Panc1 (cell line): ENCODE measurements at regions not wholly inside any gene's neighbourhood (a gene's known extent, or its start where the extent isn't known, plus 50 kb on each side); places are given as distances from the start of the nearest gene placed in this dataset.

Experiments
- ATAC-seq: fragments of 200-7000 bp; cut with Tn5 transposase; 2 replicates; pipeline ENCODE4 v1.9.1; 2020; ENCODE audit warnings: mild to moderate bottlenecking, moderate library complexity
- BruUV-seq: library from RNA; stranded (reverse); fragments of 400-500 nt; replicated peaks from 2 replicates; lab custom pipeline; 2021; lab: Mats Ljungman, UMichigan
- CTCF ChIA-PET: fragments of 300-600 bp; sonication (Branson Sonifier 250); formaldehyde crosslinking; loops from one replicate; lab custom pipeline; 2022; ENCODE audit warnings: antibody characterized with exemption; lab: Charles Lee
- POLR2A ChIA-PET: fragments of 300-600 bp; sonication (Branson Sonifier 250); formaldehyde crosslinking; loops from one replicate; lab custom pipeline; 2022; ENCODE audit warnings: antibody characterized with exemption; lab: Charles Lee
- DNase-seq: peaks from one replicate; pipeline ENCODE4 v3.0.0-alpha.2; 2010; ENCODE audit warnings: low read depth, low spot score
- H3K27ac ChIP-seq: 2 replicates; pipeline ENCODE4 v1.5.1; 2011; ENCODE audit warnings: mild to moderate bottlenecking, low read length, inconsistent platforms
- H3K27me3 ChIP-seq: fragments of 200-500 bp; sonication (Bioruptor generic); 2 replicates; pipeline ENCODE4 v1.6.0; 2014; ENCODE audit warnings: low read length, inconsistent platforms; ENCODE audit not compliant: control insufficient read depth, insufficient read depth
- H3K36me3 ChIP-seq: fragments of 200-500 bp; sonication (Bioruptor generic); 2 replicates; pipeline ENCODE4 v1.5.1; 2014; ENCODE audit warnings: inconsistent platforms, mild to moderate bottlenecking, low read length, moderate library complexity; ENCODE audit not compliant: control insufficient read depth, insufficient read depth
- H3K4me1 ChIP-seq: 2 replicates; pipeline ENCODE4 v1.5.1; 2011; ENCODE audit warnings: inconsistent platforms, mild to moderate bottlenecking, low read length, moderate library complexity; ENCODE audit not compliant: control insufficient read depth, insufficient read depth
- H3K4me3 ChIP-seq, 2 experiments: 2 replicates each; pipeline ENCODE4 v1.5.1; 2011 to 2012; ENCODE audit warnings: low read depth in 2 of 2, low read length in 2 of 2, mild to moderate bottlenecking in 2 of 2, inconsistent platforms in 1 of 2, moderate library complexity in 1 of 2
- H3K9me3 ChIP-seq: fragments of 200-500 bp; sonication (Bioruptor generic); 2 replicates; pipeline ENCODE4 v1.5.1; 2014; ENCODE audit warnings: low read depth, mild to moderate bottlenecking, inconsistent platforms, low read length, moderate library complexity; ENCODE audit not compliant: control insufficient read depth, insufficient read depth
- CTCF ChIP-seq: fragments of 450-650 bp; IDR thresholded peaks from 2 replicates; pipeline ENCODE4 v1.5.1; 2017; ENCODE audit warnings: mild to moderate bottlenecking
- POLR2AphosphoS5 ChIP-seq: IDR thresholded peaks from 2 replicates; pipeline ENCODE4 v1.6.1; 2012; ENCODE audit warnings: mild to moderate bottlenecking, low read depth, low read length, moderate library complexity
- REST ChIP-seq, 2 experiments: IDR thresholded peaks; 2 replicates each; pipeline ENCODE4 v1.6.1; 2011 to 2012; ENCODE audit warnings: low read depth in 2 of 2, control low read depth in 1 of 2, low read length in 1 of 2, mild to moderate bottlenecking in 1 of 2, moderate library complexity in 1 of 2; ENCODE audit not compliant: insufficient read depth in 1 of 2
- SIN3A ChIP-seq: IDR thresholded peaks from 2 replicates; pipeline ENCODE4 v1.6.1; 2012; ENCODE audit warnings: low read depth, mild to moderate bottlenecking, low read length, moderate library complexity, borderline replicate concordance; ENCODE audit not compliant: insufficient read depth
- TCF7L2 ChIP-seq: IDR thresholded peaks from 2 replicates; pipeline ENCODE4 v1.6.1; 2011; ENCODE audit warnings: mild to moderate bottlenecking, low read depth, low read length, inconsistent platforms
- in situ Hi-C: cut with HindIII; loops from 2 replicates; pipeline ENCODE4 v1.10.0; 2016; ENCODE audit warnings: low sequenced_read_pairs, low pct_unique_long_range_greater_than_20kb
- intact Hi-C: fragments of 100-400 bp; cut with micrococcal nuclease; formaldehyde crosslinking; loops from one replicate; pipeline ENCODE4 v1.10.0; 2022; ENCODE audit not compliant: unreplicated experiment

- no peaks in the 10 kb centered on the region for H3K9me3 ChIP-seq
- no peak overlapping the region for H3K4me3 ChIP-seq
- H3K36me3 ChIP-seq, result no peaks in the 10 kb centered on the region
- CTCF ChIA-PET, result no interaction called here
- ATAC-seq (no peak), DNase-seq (no peak)
- POLR2A ChIA-PET, result no interaction called here
- no TSS peak for BruUV-seq
- intact Hi-C loops (no loop called here), in situ Hi-C loops (no loop called here)
- H3K27ac ChIP-seq, result no peak overlapping the region
- TF ChIP-seq REST (IDR thresholded peaks at IDR 0.05; ENCODE audit: insufficient read depth in 1 of 2, low read depth in 2 of 2, low read length in 1 of 2) (no peak), CTCF (no peak), TCF7L2 (no peak), POLR2AphosphoS5 (no peak), SIN3A (no peak)
- peaks cover 14% of the 10 kb centered on the region for H3K4me1 ChIP-seq
- H3K27me3 ChIP-seq, result no peaks in the 10 kb centered on the region
Measured at GRCh38 chr3:159818997-159819500, 169.6 kb upstream of the IL12A start.

- ATAC-seq (no peak), DNase-seq (no peak)
- no TSS peak for BruUV-seq
- in situ Hi-C loops (no loop called here), intact Hi-C loops (no loop called here)
- no peaks in the 10 kb centered on the region for H3K27me3 ChIP-seq
- H3K4me3 ChIP-seq, result no peak overlapping the region
- peaks cover 14% of the 10 kb centered on the region for H3K4me1 ChIP-seq
- CTCF ChIA-PET, result no interaction called here
- H3K9me3 ChIP-seq, result no peaks in the 10 kb centered on the region
- no peaks in the 10 kb centered on the region for H3K36me3 ChIP-seq
- no peak overlapping the region for H3K27ac ChIP-seq
- POLR2A ChIA-PET, result no interaction called here
- TF ChIP-seq TCF7L2 (no peak), CTCF (no peak), REST (IDR thresholded peaks at IDR 0.05; ENCODE audit: insufficient read depth in 1 of 2, low read depth in 2 of 2, low read length in 1 of 2) (no peak), SIN3A (no peak), POLR2AphosphoS5 (no peak)
Measured at GRCh38 chr3:159819676-159820075, 169.0 kb upstream of the IL12A start.
